HepG2 (cell line): ENCODE measurements at regions not wholly inside any gene's neighbourhood (a gene's known extent, or its start where the extent isn't known, plus 50 kb on each side); places are given as distances from the start of the nearest gene placed in this dataset.
A peak's percentile ranks its signal among the peaks of the same experiment; 100 is the strongest.

Experiments
- ATAC-seq: fragments of 200-7000 bp; cut with Tn5 transposase; 3 replicates; pipeline ENCODE4 v1.9.1; 2020; ENCODE audit warnings: mild to moderate bottlenecking, moderate library complexity
- BruUV-seq: library from RNA; stranded (reverse); fragments of 400-500 nt; replicated peaks from 2 replicates; lab custom pipeline; 2021; lab: Mats Ljungman, UMichigan
- CTCF ChIA-PET: fragments of 300-600 bp; formaldehyde crosslinking; extraction: SDS; loops from one replicate; lab custom pipeline; 2021; ENCODE audit warnings: low total read pairs, inconsistent platforms, low intra/inter-chr PET ratio; lab: Yijun Ruan, JAX
- POLR2A ChIA-PET: fragments of 350-600 bp; sonication (Branson Sonifier 250); formaldehyde crosslinking; loops from one replicate; lab custom pipeline; 2020; ENCODE audit warnings: antibody characterized with exemption, inconsistent platforms; lab: Yijun Ruan, JAX
- DNase-seq: peaks from one replicate; pipeline ENCODE4 v3.0.0-alpha.2; 2015; ENCODE audit warnings: low spot score
- FAIRE-seq: peaks from 3 replicates; lab custom pipeline; 2011; peaks lifted over from hg19 to GRCh38; lab: Jason Lieb, UNC
- H2AFZ ChIP-seq: one replicate; pipeline ENCODE4 v1.6.1; 2011; ENCODE audit warnings: low read length, inconsistent platforms
- H3K27ac ChIP-seq: fragments of 300-600 bp; 3 replicates; pipeline ENCODE4 v1.8.0; 2011; ENCODE audit warnings: mixed run types, mild to moderate bottlenecking, mixed read lengths, low read length, inconsistent platforms; ENCODE audit not compliant: insufficient read depth; ENCODE audit errors: extremely low read length
- H3K27me3 ChIP-seq, 2 experiments: fragments of 200-600 bp in 1 of 2; 2 replicates in 1 of 2; 3 replicates in 1 of 2; pipeline versions ENCODE4 v1.6.0 to v1.8.0; 2011; ENCODE audit warnings: low read length in 2 of 2, mild to moderate bottlenecking in 2 of 2, moderate library complexity in 2 of 2, inconsistent platforms in 1 of 2; ENCODE audit not compliant: insufficient read depth in 2 of 2, control insufficient read depth in 1 of 2
- H3K36me3 ChIP-seq, 2 experiments: fragments of 200-600 bp in 1 of 2; replicated peaks in 1 of 2; 2 replicates in 1 of 2; 3 replicates in 1 of 2; pipeline versions ENCODE4 v1.5.1 to v1.8.0; 2011; ENCODE audit warnings: low read length in 2 of 2, inconsistent platforms in 1 of 2; ENCODE audit not compliant: insufficient read depth in 2 of 2, control insufficient read depth in 1 of 2
- H3K4me1 ChIP-seq: 2 replicates; pipeline ENCODE4 v1.5.1; 2012; ENCODE audit warnings: low read length, inconsistent platforms; ENCODE audit not compliant: insufficient read depth
- H3K4me2 ChIP-seq: 2 replicates; pipeline ENCODE4 v1.6.0; 2011; ENCODE audit warnings: low read depth, low read length, inconsistent platforms
- H3K4me3 ChIP-seq, 3 experiments: fragments of 200-600 bp in 1 of 3; sonication (generic), shearing (Covaris generic) in 1 of 3; replicated peaks in 1 of 3; 2 replicates each; pipeline ENCODE4 v1.5.1; 2011 to 2016; ENCODE audit warnings: low read length in 3 of 3, inconsistent platforms in 2 of 3, low read depth in 2 of 3, mild to moderate bottlenecking in 2 of 3, control low read depth in 1 of 3, mixed read lengths in 1 of 3; ENCODE audit not compliant: insufficient read depth in 1 of 3
- H3K79me2 ChIP-seq: one replicate; pipeline ENCODE4 v1.6.1; 2011; ENCODE audit warnings: low read length, inconsistent platforms; ENCODE audit not compliant: insufficient read depth
- H3K9ac ChIP-seq: 2 replicates; pipeline ENCODE4 v1.6.0; 2011; ENCODE audit warnings: mild to moderate bottlenecking, low read depth, low read length, inconsistent platforms; ENCODE audit not compliant: insufficient read depth
- H3K9me3 ChIP-seq: 2 replicates; pipeline ENCODE4 v1.5.1; 2012; ENCODE audit warnings: mild to moderate bottlenecking, low read length
- H4K20me1 ChIP-seq: 2 replicates; pipeline ENCODE4 v1.6.0; 2011; ENCODE audit warnings: inconsistent platforms, mild to moderate bottlenecking, low read length, moderate library complexity; ENCODE audit not compliant: insufficient read depth
- GATAD2A ChIP-seq: IDR thresholded peaks from 2 replicates; pipeline ENCODE4 v1.6.1; 2016
- WGBS: methylation state at CpG from one replicate; pipeline ENCODE4 v1.1.6; 2017; ENCODE audit warnings: low lambda C conversion rate; 5-methylcytosine and 5-hydroxymethylcytosine counted together
- in situ Hi-C: cut with HindIII; loops from 2 replicates; pipeline ENCODE4 v1.10.0; 2017; ENCODE audit warnings: low pct_unique_long_range_greater_than_20kb; ENCODE audit not compliant: extremely low pct_ligation_motif_present
- intact Hi-C: fragments of 100-400 bp; cut with micrococcal nuclease; formaldehyde crosslinking; loops from one replicate; pipeline ENCODE4 v1.10.0; 2022; ENCODE audit not compliant: unreplicated experiment
- TF ChIP-seq, protein P1 (sequence below), 2 experiments: fragments of 450-650 bp in 1 of 2; sonication (generic) in 1 of 2; formaldehyde crosslinking in 1 of 2; IDR thresholded peaks; 2 replicates each; pipeline versions ENCODE4 v1.6.1 to v1.8.0; 2016 to 2022; ENCODE audit warnings: antibody characterized with exemption in 1 of 2, mild to moderate bottlenecking in 1 of 2, missing genetic modification reagents in 1 of 2
- TF ChIP-seq, protein P2 (sequence below): sonication (generic); formaldehyde crosslinking; IDR thresholded peaks from 2 replicates; pipeline ENCODE4 v1.4.0; 2020; ENCODE audit warnings: missing genetic modification reagents, borderline replicate concordance

DNA sequence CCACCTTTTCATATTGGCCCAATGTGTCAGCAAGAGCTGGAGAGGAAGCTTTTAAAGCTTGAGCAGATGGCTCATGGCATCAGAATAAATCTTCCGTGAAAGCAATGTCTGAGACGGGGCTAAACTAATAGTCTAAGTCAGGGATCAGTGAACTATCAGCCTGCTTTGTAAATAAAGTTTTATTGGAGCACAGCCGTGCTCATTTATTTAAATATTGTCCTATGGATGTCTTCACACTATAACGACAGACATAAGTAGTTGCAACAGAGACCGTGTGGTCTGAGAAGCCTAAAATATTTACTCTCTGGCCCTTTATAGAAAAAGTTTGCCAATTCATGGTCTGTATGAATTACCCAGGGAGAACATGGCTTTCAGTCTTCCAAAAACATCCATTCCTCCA lies 85.6 kb upstream of the SLC44A1 start:
- Histone ChIP-seq H3K4me3 (0 out of 6 replicates have a peak overlapping the region, but pooled peaks of 1 of the 3 experiments have one; percentile 17), H3K9ac (no peak overlapping the region), H3K9me3 (no peaks in the 10 kb centered on the region), H3K79me2 (no peaks in the 10 kb centered on the region), H4K20me1 (no peaks in the 10 kb centered on the region), H3K27ac (no peak overlapping the region), H3K4me1 (peaks cover 33% of the 10 kb centered on the region), H3K4me2 (peak overlapping the region; percentile 55), H3K27me3 (no peaks in the 10 kb centered on the region), H3K36me3 (no peaks in the 10 kb centered on the region), H2AFZ (peak overlapping the region; percentile 42)
- ChIA-PET CTCF (interaction anchor here (0.9 to 1.9 kb wide), 3 partner anchors 202 to 256 kb away, joined by 3 to 19 read pairs (median 4); no protein-coding TSS in a partner anchor), POLR2A (no interaction called here)
- in situ Hi-C loops: loop anchor here (5.0 to 10.0 kb wide), 3 partner anchors 164 to 297 kb away; partner anchors contain the start of gene ABCA1
- 4% methylated on average over 5 of the region's 5 CpGs for whole genome bisulfite sequencing
- no TSS peak for BruUV-seq
- FAIRE-seq (no peak), ATAC-seq (no peak), DNase-seq (no peak)
- TF ChIP-seq, protein P1, sequence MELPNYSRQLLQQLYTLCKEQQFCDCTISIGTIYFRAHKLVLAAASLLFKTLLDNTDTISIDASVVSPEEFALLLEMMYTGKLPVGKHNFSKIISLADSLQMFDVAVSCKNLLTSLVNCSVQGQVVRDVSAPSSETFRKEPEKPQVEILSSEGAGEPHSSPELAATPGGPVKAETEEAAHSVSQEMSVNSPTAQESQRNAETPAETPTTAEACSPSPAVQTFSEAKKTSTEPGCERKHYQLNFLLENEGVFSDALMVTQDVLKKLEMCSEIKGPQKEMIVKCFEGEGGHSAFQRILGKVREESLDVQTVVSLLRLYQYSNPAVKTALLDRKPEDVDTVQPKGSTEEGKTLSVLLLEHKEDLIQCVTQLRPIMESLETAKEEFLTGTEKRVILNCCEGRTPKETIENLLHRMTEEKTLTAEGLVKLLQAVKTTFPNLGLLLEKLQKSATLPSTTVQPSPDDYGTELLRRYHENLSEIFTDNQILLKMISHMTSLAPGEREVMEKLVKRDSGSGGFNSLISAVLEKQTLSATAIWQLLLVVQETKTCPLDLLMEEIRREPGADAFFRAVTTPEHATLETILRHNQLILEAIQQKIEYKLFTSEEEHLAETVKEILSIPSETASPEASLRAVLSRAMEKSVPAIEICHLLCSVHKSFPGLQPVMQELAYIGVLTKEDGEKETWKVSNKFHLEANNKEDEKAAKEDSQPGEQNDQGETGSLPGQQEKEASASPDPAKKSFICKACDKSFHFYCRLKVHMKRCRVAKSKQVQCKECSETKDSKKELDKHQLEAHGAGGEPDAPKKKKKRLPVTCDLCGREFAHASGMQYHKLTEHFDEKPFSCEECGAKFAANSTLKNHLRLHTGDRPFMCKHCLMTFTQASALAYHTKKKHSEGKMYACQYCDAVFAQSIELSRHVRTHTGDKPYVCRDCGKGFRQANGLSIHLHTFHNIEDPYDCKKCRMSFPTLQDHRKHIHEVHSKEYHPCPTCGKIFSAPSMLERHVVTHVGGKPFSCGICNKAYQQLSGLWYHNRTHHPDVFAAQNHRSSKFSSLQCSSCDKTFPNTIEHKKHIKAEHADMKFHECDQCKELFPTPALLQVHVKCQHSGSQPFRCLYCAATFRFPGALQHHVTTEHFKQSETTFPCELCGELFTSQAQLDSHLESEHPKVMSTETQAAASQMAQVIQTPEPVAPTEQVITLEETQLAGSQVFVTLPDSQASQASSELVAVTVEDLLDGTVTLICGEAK (IDR thresholded peaks at IDR 0.05): peak; percentile 80
- TF ChIP-seq, protein P1 (CRISPR knock-in tag; IDR thresholded peaks at IDR 0.05): peak; percentile 98
- 0 out of 2 replicates have a peak, but pooled peaks have one; percentile 12 for TF ChIP-seq GATAD2A (CRISPR knock-in tag)
- TF ChIP-seq, protein P2, sequence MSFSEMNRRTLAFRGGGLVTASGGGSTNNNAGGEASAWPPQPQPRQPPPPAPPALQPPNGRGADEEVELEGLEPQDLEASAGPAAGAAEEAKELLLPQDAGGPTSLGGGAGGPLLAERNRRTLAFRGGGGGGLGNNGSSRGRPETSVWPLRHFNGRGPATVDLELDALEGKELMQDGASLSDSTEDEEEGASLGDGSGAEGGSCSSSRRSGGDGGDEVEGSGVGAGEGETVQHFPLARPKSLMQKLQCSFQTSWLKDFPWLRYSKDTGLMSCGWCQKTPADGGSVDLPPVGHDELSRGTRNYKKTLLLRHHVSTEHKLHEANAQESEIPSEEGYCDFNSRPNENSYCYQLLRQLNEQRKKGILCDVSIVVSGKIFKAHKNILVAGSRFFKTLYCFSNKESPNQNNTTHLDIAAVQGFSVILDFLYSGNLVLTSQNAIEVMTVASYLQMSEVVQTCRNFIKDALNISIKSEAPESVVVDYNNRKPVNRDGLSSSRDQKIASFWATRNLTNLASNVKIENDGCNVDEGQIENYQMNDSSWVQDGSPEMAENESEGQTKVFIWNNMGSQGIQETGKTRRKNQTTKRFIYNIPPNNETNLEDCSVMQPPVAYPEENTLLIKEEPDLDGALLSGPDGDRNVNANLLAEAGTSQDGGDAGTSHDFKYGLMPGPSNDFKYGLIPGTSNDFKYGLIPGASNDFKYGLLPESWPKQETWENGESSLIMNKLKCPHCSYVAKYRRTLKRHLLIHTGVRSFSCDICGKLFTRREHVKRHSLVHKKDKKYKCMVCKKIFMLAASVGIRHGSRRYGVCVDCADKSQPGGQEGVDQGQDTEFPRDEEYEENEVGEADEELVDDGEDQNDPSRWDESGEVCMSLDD: no peak
- intact Hi-C loops: loop anchor here (1.0 kb wide), 2 partner anchors 256 to 316 kb away; no protein-coding TSS in a partner anchor
